ENCODE measurements at regions not wholly inside any gene's neighbourhood (a gene's known extent, or its start where the extent isn't known, plus 50 kb on each side); places are given as distances from the start of the nearest gene placed in this dataset.

GRCh38 chr2:198394208-198394607 is 589.8 kb downstream of the PLCL1 start:
- TF ChIP-seq CTCF (IDR thresholded peaks at IDR 0.05) (no peak), POLR2A (IDR thresholded peaks at IDR 0.05) (no peak)

All from thyroid gland (tissue), 4 donors.